OCI-LY7 (cell line): ENCODE measurements at regions not wholly inside any gene's neighbourhood (a gene's known extent, or its start where the extent isn't known, plus 50 kb on each side); places are given as distances from the start of the nearest gene placed in this dataset.

ENCODE experiments used
- EZH2phosphoT487 ChIP-seq: fragments of 200-600 bp; sonication (generic); IDR thresholded peaks from 2 replicates; pipeline ENCODE4 v1.6.1; 2018; ENCODE audit warnings: low read depth, borderline replicate concordance, mild to moderate bottlenecking, mixed run types, antibody characterized with exemption, low read length, moderate library complexity, mixed read lengths
- TF ChIP-seq, protein P1 (sequence below): fragments of 200-600 bp; sonication (generic); conservative IDR thresholded peaks from 2 replicates; pipeline ENCODE4 v1.5.1; 2014; ENCODE audit warnings: mild to moderate bottlenecking, antibody characterized with exemption, low read length, moderate library complexity, mixed read lengths

DNA sequence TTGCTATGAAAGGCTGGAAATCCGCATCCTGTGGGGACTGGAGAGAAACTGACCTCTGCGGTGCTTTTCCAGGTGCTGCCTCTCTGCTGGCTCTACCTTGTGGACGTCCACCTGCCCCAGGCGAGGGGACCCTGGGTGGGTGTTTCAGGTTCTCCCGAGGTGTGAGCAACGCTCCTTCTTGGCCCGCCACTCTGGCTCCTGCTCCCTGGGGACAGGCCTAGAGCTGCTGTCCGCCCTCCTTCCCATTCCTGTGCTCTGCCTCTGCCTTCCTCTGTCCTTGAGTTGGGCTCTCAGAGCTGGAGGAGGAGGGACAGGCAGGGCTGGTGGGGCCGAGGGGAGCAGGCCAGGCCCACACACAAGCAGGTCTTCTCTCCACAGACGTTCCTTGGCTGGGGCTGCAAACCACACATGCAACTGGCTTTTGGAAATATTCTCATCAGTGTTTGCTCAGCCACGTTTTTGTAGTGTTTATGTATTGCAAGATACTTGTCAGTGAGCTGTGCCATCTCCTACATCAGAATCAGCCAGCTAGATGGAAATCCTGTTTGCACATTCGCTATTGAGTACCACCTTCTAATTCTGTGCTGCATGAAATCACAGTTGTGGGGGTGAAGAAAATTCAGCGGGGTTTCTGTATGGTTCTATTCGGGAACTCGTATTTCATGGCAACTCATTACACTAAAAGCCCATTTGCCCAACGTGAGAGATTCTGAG lies 1115.0 kb downstream of the BRD1 start:
- TF ChIP-seq, protein P1, sequence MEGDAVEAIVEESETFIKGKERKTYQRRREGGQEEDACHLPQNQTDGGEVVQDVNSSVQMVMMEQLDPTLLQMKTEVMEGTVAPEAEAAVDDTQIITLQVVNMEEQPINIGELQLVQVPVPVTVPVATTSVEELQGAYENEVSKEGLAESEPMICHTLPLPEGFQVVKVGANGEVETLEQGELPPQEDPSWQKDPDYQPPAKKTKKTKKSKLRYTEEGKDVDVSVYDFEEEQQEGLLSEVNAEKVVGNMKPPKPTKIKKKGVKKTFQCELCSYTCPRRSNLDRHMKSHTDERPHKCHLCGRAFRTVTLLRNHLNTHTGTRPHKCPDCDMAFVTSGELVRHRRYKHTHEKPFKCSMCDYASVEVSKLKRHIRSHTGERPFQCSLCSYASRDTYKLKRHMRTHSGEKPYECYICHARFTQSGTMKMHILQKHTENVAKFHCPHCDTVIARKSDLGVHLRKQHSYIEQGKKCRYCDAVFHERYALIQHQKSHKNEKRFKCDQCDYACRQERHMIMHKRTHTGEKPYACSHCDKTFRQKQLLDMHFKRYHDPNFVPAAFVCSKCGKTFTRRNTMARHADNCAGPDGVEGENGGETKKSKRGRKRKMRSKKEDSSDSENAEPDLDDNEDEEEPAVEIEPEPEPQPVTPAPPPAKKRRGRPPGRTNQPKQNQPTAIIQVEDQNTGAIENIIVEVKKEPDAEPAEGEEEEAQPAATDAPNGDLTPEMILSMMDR: no peak
- no peak for TF ChIP-seq EZH2phosphoT487
